ENCODE measurements at regions not wholly inside any gene's neighbourhood (a gene's known extent, or its start where the extent isn't known, plus 50 kb on each side); places are given as distances from the start of the nearest gene placed in this dataset.

- Histone ChIP-seq H3K4me2 (ENCODE audit: low read length) (no peak overlapping the region), H3K9me2 (replicated peaks; ENCODE audit: control insufficient read depth, low read length) (no peaks in the 10 kb centered on the region), H3K4me3 (ENCODE audit: low read length) (no peak overlapping the region), H3K4me1 (ENCODE audit: control insufficient read depth, low read length) (no peaks in the 10 kb centered on the region), H3K36me3 (ENCODE audit: control insufficient read depth, low read length) (no peaks in the 10 kb centered on the region), H3K79me2 (ENCODE audit: control insufficient read depth, low read length) (no peaks in the 10 kb centered on the region), H3K27me3 (ENCODE audit: control insufficient read depth, low read length) (no peaks in the 10 kb centered on the region; the same call in 1 of the 2 replicates), H3K9me3 (ENCODE audit: control insufficient read depth, insufficient read depth, low read length) (no peaks in the 10 kb centered on the region), H3F3A (ENCODE audit: control insufficient read depth, insufficient read depth) (no peaks in the 10 kb centered on the region), H3K27ac (ENCODE audit: low read depth, low read length) (no peak overlapping the region), H4K20me1 (ENCODE audit: control insufficient read depth, insufficient read depth, low read depth, low read length) (no peaks in the 10 kb centered on the region)
- no peak for TF ChIP-seq EZH2phosphoT487 (IDR thresholded peaks at IDR 0.05; ENCODE audit: borderline replicate concordance, low read length)
- TF ChIP-seq, protein P1, sequence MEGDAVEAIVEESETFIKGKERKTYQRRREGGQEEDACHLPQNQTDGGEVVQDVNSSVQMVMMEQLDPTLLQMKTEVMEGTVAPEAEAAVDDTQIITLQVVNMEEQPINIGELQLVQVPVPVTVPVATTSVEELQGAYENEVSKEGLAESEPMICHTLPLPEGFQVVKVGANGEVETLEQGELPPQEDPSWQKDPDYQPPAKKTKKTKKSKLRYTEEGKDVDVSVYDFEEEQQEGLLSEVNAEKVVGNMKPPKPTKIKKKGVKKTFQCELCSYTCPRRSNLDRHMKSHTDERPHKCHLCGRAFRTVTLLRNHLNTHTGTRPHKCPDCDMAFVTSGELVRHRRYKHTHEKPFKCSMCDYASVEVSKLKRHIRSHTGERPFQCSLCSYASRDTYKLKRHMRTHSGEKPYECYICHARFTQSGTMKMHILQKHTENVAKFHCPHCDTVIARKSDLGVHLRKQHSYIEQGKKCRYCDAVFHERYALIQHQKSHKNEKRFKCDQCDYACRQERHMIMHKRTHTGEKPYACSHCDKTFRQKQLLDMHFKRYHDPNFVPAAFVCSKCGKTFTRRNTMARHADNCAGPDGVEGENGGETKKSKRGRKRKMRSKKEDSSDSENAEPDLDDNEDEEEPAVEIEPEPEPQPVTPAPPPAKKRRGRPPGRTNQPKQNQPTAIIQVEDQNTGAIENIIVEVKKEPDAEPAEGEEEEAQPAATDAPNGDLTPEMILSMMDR (IDR thresholded peaks at IDR 0.05; ENCODE audit: low read depth, low read length, poor library complexity, severe bottlenecking), result no peak
Observed at GRCh38 chr2:84327645-84328249, 131.3 kb downstream of the SUCLG1 start.

- TF ChIP-seq EZH2phosphoT487 (IDR thresholded peaks at IDR 0.05; ENCODE audit: borderline replicate concordance, low read length), result no peak
- TF ChIP-seq, protein P1 (IDR thresholded peaks at IDR 0.05; ENCODE audit: low read depth, low read length, poor library complexity, severe bottlenecking), result no peak
Observed at GRCh38 chr2:84326831-84327432, 132.1 kb downstream of the SUCLG1 start.

GRCh38 chr2:84323890-84324289 is 135.2 kb downstream of the SUCLG1 start:
- H3K79me2 ChIP-seq (ENCODE audit: control insufficient read depth, low read length), result no peaks in the 10 kb centered on the region
- H3K4me1 ChIP-seq (ENCODE audit: control insufficient read depth, low read length), result no peaks in the 10 kb centered on the region
- H4K20me1 ChIP-seq (ENCODE audit: control insufficient read depth, insufficient read depth, low read depth, low read length), result no peaks in the 10 kb centered on the region
- H3K36me3 ChIP-seq (ENCODE audit: control insufficient read depth, low read length), result no peaks in the 10 kb centered on the region
- H3K4me3 ChIP-seq (ENCODE audit: low read length), result no peak overlapping the region
- H3K9me3 ChIP-seq (ENCODE audit: control insufficient read depth, insufficient read depth, low read length), result no peaks in the 10 kb centered on the region
- no peak overlapping the region for H3K27ac ChIP-seq (ENCODE audit: low read depth, low read length)
- H3K9me2 ChIP-seq (replicated peaks; ENCODE audit: control insufficient read depth, low read length), result no peaks in the 10 kb centered on the region
- no peak overlapping the region for H3K4me2 ChIP-seq (ENCODE audit: low read length)
- H3K27me3 ChIP-seq (ENCODE audit: control insufficient read depth, low read length), result peaks cover 8% of the 10 kb centered on the region
- H3F3A ChIP-seq (ENCODE audit: control insufficient read depth, insufficient read depth), result no peaks in the 10 kb centered on the region
- no peak for TF ChIP-seq EZH2phosphoT487 (IDR thresholded peaks at IDR 0.05; ENCODE audit: borderline replicate concordance, low read length)
- TF ChIP-seq, protein P1 (IDR thresholded peaks at IDR 0.05; ENCODE audit: low read depth, low read length, poor library complexity, severe bottlenecking), result no peak

More at GRCh38 chr2:84326831-84327432, 132.1 kb downstream of the SUCLG1 start:
- Histone ChIP-seq H3K27ac (ENCODE audit: low read depth, low read length) (no peak overlapping the region), H3K4me1 (ENCODE audit: control insufficient read depth, low read length) (no peaks in the 10 kb centered on the region), H3K4me2 (ENCODE audit: low read length) (no peak overlapping the region), H3K79me2 (ENCODE audit: control insufficient read depth, low read length) (no peaks in the 10 kb centered on the region), H3K27me3 (ENCODE audit: control insufficient read depth, low read length) (peaks cover 5% of the 10 kb centered on the region), H3K9me3 (ENCODE audit: control insufficient read depth, insufficient read depth, low read length) (no peaks in the 10 kb centered on the region), H3K36me3 (ENCODE audit: control insufficient read depth, low read length) (no peaks in the 10 kb centered on the region), H4K20me1 (ENCODE audit: control insufficient read depth, insufficient read depth, low read depth, low read length) (no peaks in the 10 kb centered on the region), H3K4me3 (ENCODE audit: low read length) (no peak overlapping the region), H3K9me2 (replicated peaks; ENCODE audit: control insufficient read depth, low read length) (no peaks in the 10 kb centered on the region), H3F3A (ENCODE audit: control insufficient read depth, insufficient read depth) (no peaks in the 10 kb centered on the region)

All from DOHH2 (cell line).